HG03354 (cell line): ENCODE measurements at regions not wholly inside any gene's neighbourhood (a gene's known extent, or its start where the extent isn't known, plus 50 kb on each side); places are given as distances from the start of the nearest gene placed in this dataset.

Source experiments
- ATAC-seq: cut with Tn5 transposase; IDR thresholded peaks from one replicate; pipeline ENCODE4 v1.9.1; 2021; ENCODE audit warnings: mild to moderate bottlenecking; ENCODE audit not compliant: unreplicated experiment, poor library complexity, severe bottlenecking

GRCh38 chr16:17835118-17835876, 364.5 kb upstream of the XYLT1 start:
- no peak for ATAC-seq

- no peak for ATAC-seq
These were observed 362.0 kb upstream of the XYLT1 start for GRCh38 chr16:17832738-17833137.

GRCh38 chr16:17831330-17831729, 360.6 kb upstream of the XYLT1 start:
- ATAC-seq, result no peak

- no peak for ATAC-seq
These were observed 359.9 kb upstream of the XYLT1 start for GRCh38 chr16:17830651-17831050.

- no peak for ATAC-seq
These were observed 359.1 kb upstream of the XYLT1 start for GRCh38 chr16:17829811-17830210.

- ATAC-seq, result no peak
These were observed 357.3 kb upstream of the XYLT1 start for GRCh38 chr16:17828012-17828411.

- no peak for ATAC-seq
These were observed 356.6 kb upstream of the XYLT1 start for GRCh38 chr16:17827313-17827712.

- ATAC-seq, result no peak
These were observed 347.2 kb upstream of the XYLT1 start for GRCh38 chr16:17817943-17818342.

- no peak for ATAC-seq
These were observed 346.5 kb upstream of the XYLT1 start for GRCh38 chr16:17817260-17817659.

- ATAC-seq, result no peak
These were observed 342.0 kb upstream of the XYLT1 start for GRCh38 chr16:17812771-17813170.

GRCh38 chr16:17804857-17805256, 334.1 kb upstream of the XYLT1 start:
- ATAC-seq, result no peak

GRCh38 chr16:17803625-17804410, 333.1 kb upstream of the XYLT1 start:
- ATAC-seq, result no peak

GRCh38 chr16:17802571-17802970, 331.8 kb upstream of the XYLT1 start:
- no peak for ATAC-seq

GRCh38 chr16:17801068-17801467, 330.3 kb upstream of the XYLT1 start:
- ATAC-seq, result no peak

- no peak for ATAC-seq
These were observed 328.0 kb upstream of the XYLT1 start for GRCh38 chr16:17798716-17799115.

GRCh38 chr16:17793354-17793753, 322.6 kb upstream of the XYLT1 start:
- ATAC-seq, result no peak

GRCh38 chr16:17784073-17784472, 313.3 kb upstream of the XYLT1 start:
- no peak for ATAC-seq

- ATAC-seq, result no peak
These were observed 309.4 kb upstream of the XYLT1 start for GRCh38 chr16:17780181-17780580.

- ATAC-seq, result no peak
These were observed 306.7 kb upstream of the XYLT1 start for GRCh38 chr16:17777408-17777863.

GRCh38 chr16:17776888-17777287, 306.1 kb upstream of the XYLT1 start:
- ATAC-seq, result no peak

GRCh38 chr16:17776465-17776864, 305.7 kb upstream of the XYLT1 start:
- no peak for ATAC-seq
